ENCODE measurements at regions not wholly inside any gene's neighbourhood (a gene's known extent, or its start where the extent isn't known, plus 50 kb on each side); places are given as distances from the start of the nearest gene placed in this dataset.
"Not testable (repeated sequence)": the region's sequence is repeated elsewhere in the genome, so short reads cannot be mapped to it uniquely, and the experiment has no call there.

- H3K23ac ChIP-seq (ENCODE audit: low read depth, low read length); H2AFZ ChIP-seq (replicated peaks; ENCODE audit: low read length, poor library complexity); H2BK5ac ChIP-seq (ENCODE audit: low read depth, low read length, poor library complexity, severe bottlenecking); DNase-seq; H3K18ac ChIP-seq (ENCODE audit: low read depth, low read length); CTCF ChIA-PET; H3K9me1 ChIP-seq (ENCODE audit: insufficient read depth, low read length); H3K56ac ChIP-seq (ENCODE audit: extremely low read depth, insufficient read depth, low read length); H2AK9ac ChIP-seq (replicated peaks; ENCODE audit: low read depth, low read length, poor library complexity); H3K4ac ChIP-seq (ENCODE audit: low read depth, low read length); H3K36me3 ChIP-seq (ENCODE audit: control insufficient read depth, insufficient read depth, low read length); H3K9ac ChIP-seq (ENCODE audit: low read depth, low read length); H4K91ac ChIP-seq (ENCODE audit: insufficient read depth, low read depth, low read length); H4K8ac ChIP-seq (ENCODE audit: low read depth in 2 of 2, low read length in 2 of 2); H3K27me3 ChIP-seq (ENCODE audit: control insufficient read depth, insufficient read depth, low read length); ATAC-seq (ENCODE audit: low read depth); H3K4me1 ChIP-seq (ENCODE audit: control insufficient read depth, insufficient read depth, low read length); intact Hi-C loops (cut with micrococcal nuclease); H3K14ac ChIP-seq (replicated peaks; ENCODE audit: low read depth, low read length); H4K5ac ChIP-seq (ENCODE audit: low read depth, low read length); H2BK15ac ChIP-seq (ENCODE audit: low read depth, low read length); BruUV-seq (replicated peaks); H2BK120ac ChIP-seq (ENCODE audit: low read depth, low read length); H4K20me1 ChIP-seq (ENCODE audit: insufficient read depth, low read length); H3K4me2 ChIP-seq (ENCODE audit: low read depth, low read length); H3K9me3 ChIP-seq (ENCODE audit: control insufficient read depth, insufficient read depth, low read length); H3K4me3 ChIP-seq (ENCODE audit: insufficient read depth, low read depth, low read length); H3K27ac ChIP-seq (ENCODE audit: insufficient read depth, low read length); H3K79me1 ChIP-seq (ENCODE audit: low read depth in 1 of 2, low read length in 2 of 2); POLR2A ChIA-PET (ENCODE audit: unreplicated experiment); H2AK5ac ChIP-seq (ENCODE audit: low read depth, low read length); H2BK20ac ChIP-seq (ENCODE audit: low read depth, low read length); in situ Hi-C loops (cut with MboI; ENCODE audit: low sequenced_read_pairs); dilution Hi-C loops (cut with HindIII; ENCODE audit: low sequenced_read_pairs, unreplicated experiment): not testable (repeated sequence)
- no CpG with 5 or more reads among the region's 2 CpGs for WGBS, 2 experiments (ENCODE audit: extremely low coverage in 2 of 2, insufficient read length in 1 of 2)
These were observed 1069.3 kb downstream of the CDH9 start for GRCh38 chr5:25969042-25969441.

Data from IMR-90 (cell line).